Epithelial cell of esophagus (primary cell): ENCODE measurements at regions not wholly inside any gene's neighbourhood (a gene's known extent, or its start where the extent isn't known, plus 50 kb on each side); places are given as distances from the start of the nearest gene placed in this dataset.

Experiments
- DNase-seq: peaks from one replicate; pipeline ENCODE4 v3.0.0; 2010; ENCODE audit warnings: low read depth
- H3K4me3 ChIP-seq: 2 replicates; pipeline ENCODE4 v1.5.1; 2011; ENCODE audit warnings: mild to moderate bottlenecking, low read length, control low read depth
- TF ChIP-seq, protein P1 (sequence below): IDR thresholded peaks from 2 replicates; pipeline ENCODE4 v1.5.1; 2011; ENCODE audit warnings: low read depth, mild to moderate bottlenecking, low read length, control low read depth, inconsistent platforms; ENCODE audit not compliant: insufficient read depth; ENCODE audit errors: missing control alignments

GRCh38 chr6:85273870-85274269 is 176.0 kb upstream of the NT5E start:
- peak; percentile 23 for DNase-seq
- no peak overlapping the region for H3K4me3 ChIP-seq
- TF ChIP-seq, protein P1, sequence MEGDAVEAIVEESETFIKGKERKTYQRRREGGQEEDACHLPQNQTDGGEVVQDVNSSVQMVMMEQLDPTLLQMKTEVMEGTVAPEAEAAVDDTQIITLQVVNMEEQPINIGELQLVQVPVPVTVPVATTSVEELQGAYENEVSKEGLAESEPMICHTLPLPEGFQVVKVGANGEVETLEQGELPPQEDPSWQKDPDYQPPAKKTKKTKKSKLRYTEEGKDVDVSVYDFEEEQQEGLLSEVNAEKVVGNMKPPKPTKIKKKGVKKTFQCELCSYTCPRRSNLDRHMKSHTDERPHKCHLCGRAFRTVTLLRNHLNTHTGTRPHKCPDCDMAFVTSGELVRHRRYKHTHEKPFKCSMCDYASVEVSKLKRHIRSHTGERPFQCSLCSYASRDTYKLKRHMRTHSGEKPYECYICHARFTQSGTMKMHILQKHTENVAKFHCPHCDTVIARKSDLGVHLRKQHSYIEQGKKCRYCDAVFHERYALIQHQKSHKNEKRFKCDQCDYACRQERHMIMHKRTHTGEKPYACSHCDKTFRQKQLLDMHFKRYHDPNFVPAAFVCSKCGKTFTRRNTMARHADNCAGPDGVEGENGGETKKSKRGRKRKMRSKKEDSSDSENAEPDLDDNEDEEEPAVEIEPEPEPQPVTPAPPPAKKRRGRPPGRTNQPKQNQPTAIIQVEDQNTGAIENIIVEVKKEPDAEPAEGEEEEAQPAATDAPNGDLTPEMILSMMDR = no peak

- TF ChIP-seq, protein P1 = no peak
- no peak for DNase-seq
- no peak overlapping the region for H3K4me3 ChIP-seq
Measured at GRCh38 chr6:85273046-85273445, 176.8 kb upstream of the NT5E start.

GRCh38 chr6:85272592-85272991 is 177.3 kb upstream of the NT5E start:
- H3K4me3 ChIP-seq = no peak overlapping the region
- TF ChIP-seq, protein P1 = no peak
- DNase-seq = no peak

- DNase-seq = no peak
- no peak overlapping the region for H3K4me3 ChIP-seq
- TF ChIP-seq, protein P1 = no peak
Measured at GRCh38 chr6:85262621-85263020, 187.3 kb upstream of the NT5E start.

- DNase-seq = no peak
- H3K4me3 ChIP-seq = no peak overlapping the region
- TF ChIP-seq, protein P1 = no peak
Measured at GRCh38 chr6:85261271-85261670, 188.6 kb upstream of the NT5E start.

- H3K4me3 ChIP-seq = no peak overlapping the region
- no peak for DNase-seq
- TF ChIP-seq, protein P1 = no peak
Measured at GRCh38 chr6:85255661-85256060, 194.2 kb upstream of the NT5E start.

GRCh38 chr6:85252552-85252951 is 197.3 kb upstream of the NT5E start:
- no peak overlapping the region for H3K4me3 ChIP-seq
- DNase-seq = no peak
- TF ChIP-seq, protein P1 = no peak
